Ishikawa (cell line): ENCODE measurements at regions not wholly inside any gene's neighbourhood (a gene's known extent, or its start where the extent isn't known, plus 50 kb on each side); places are given as distances from the start of the nearest gene placed in this dataset.

Experiments
- CREB1 ChIP-seq: IDR thresholded peaks from 2 replicates; pipeline ENCODE4 v1.6.1; 2012; ENCODE audit warnings: low read depth
- EP300 ChIP-seq: IDR thresholded peaks from 2 replicates; pipeline ENCODE4 v1.6.1; 2012; ENCODE audit warnings: borderline replicate concordance
- TAF1 ChIP-seq: IDR thresholded peaks from 2 replicates; pipeline ENCODE4 v1.6.1; 2012; ENCODE audit warnings: low read depth, mild to moderate bottlenecking
- YY1 ChIP-seq: IDR thresholded peaks from 2 replicates; pipeline ENCODE4 v1.6.1; 2012; ENCODE audit warnings: low read depth
- TF ChIP-seq, protein P1 (sequence below): IDR thresholded peaks from 2 replicates; pipeline ENCODE4 v1.6.1; 2012; ENCODE audit warnings: low read depth, mild to moderate bottlenecking
- TF ChIP-seq, protein P2 (sequence below): IDR thresholded peaks from 2 replicates; pipeline ENCODE4 v1.6.1; 2012

DNA sequence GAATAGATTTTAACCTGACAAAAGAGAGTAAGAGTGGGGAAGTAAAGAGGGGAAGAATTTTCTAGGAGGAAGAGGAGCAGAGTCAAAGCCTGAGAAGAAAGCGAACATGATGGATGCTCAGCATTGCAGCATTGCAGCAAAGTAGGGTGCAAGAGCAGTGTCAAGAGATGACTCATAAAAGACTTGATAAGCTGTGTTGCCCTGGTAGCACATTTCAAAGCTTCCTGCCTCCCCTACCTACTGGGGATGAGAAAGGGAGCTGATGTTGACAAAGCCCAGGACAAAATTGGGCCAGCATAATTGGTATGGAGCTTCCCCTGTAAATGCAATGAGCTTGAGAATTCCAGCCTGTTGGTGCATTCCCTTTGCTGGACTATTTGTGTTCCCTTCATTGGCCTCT is 121.6 kb upstream of the ST8SIA2 start:
- TF ChIP-seq YY1 (no peak), EP300 (no peak), TAF1 (no peak), CREB1 (no peak)
- TF ChIP-seq, protein P1, sequence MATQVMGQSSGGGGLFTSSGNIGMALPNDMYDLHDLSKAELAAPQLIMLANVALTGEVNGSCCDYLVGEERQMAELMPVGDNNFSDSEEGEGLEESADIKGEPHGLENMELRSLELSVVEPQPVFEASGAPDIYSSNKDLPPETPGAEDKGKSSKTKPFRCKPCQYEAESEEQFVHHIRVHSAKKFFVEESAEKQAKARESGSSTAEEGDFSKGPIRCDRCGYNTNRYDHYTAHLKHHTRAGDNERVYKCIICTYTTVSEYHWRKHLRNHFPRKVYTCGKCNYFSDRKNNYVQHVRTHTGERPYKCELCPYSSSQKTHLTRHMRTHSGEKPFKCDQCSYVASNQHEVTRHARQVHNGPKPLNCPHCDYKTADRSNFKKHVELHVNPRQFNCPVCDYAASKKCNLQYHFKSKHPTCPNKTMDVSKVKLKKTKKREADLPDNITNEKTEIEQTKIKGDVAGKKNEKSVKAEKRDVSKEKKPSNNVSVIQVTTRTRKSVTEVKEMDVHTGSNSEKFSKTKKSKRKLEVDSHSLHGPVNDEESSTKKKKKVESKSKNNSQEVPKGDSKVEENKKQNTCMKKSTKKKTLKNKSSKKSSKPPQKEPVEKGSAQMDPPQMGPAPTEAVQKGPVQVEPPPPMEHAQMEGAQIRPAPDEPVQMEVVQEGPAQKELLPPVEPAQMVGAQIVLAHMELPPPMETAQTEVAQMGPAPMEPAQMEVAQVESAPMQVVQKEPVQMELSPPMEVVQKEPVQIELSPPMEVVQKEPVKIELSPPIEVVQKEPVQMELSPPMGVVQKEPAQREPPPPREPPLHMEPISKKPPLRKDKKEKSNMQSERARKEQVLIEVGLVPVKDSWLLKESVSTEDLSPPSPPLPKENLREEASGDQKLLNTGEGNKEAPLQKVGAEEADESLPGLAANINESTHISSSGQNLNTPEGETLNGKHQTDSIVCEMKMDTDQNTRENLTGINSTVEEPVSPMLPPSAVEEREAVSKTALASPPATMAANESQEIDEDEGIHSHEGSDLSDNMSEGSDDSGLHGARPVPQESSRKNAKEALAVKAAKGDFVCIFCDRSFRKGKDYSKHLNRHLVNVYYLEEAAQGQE: no peak
- TF ChIP-seq, protein P2, sequence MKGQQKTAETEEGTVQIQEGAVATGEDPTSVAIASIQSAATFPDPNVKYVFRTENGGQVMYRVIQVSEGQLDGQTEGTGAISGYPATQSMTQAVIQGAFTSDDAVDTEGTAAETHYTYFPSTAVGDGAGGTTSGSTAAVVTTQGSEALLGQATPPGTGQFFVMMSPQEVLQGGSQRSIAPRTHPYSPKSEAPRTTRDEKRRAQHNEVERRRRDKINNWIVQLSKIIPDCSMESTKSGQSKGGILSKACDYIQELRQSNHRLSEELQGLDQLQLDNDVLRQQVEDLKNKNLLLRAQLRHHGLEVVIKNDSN: no peak
